ENCODE measurements at regions not wholly inside any gene's neighbourhood (a gene's known extent, or its start where the extent isn't known, plus 50 kb on each side); places are given as distances from the start of the nearest gene placed in this dataset.

- no peak overlapping the region for H3K27ac ChIP-seq (ENCODE audit: low read length, poor library complexity, severe bottlenecking)
- no peak overlapping the region for H3K4me2 ChIP-seq (ENCODE audit: low read length, poor library complexity, severe bottlenecking)
- H3K27me3 ChIP-seq (ENCODE audit: control insufficient read depth in 1 of 2, insufficient read depth in 1 of 2, low read length in 2 of 2): no peaks in the 10 kb centered on the region
- H4K91ac ChIP-seq (ENCODE audit: low read length): no peak overlapping the region
- H3K4ac ChIP-seq (ENCODE audit: low read depth in 1 of 2, low read length in 2 of 2): no peak overlapping the region
- no peak overlapping the region for H2BK15ac ChIP-seq (ENCODE audit: low read depth, poor library complexity, severe bottlenecking)
- no peak overlapping the region for H3K4me3 ChIP-seq (ENCODE audit: insufficient read depth in 1 of 2, low read depth in 1 of 2, low read length in 2 of 2)
- H3K9ac ChIP-seq (ENCODE audit: low read length): no peak overlapping the region
- no CpG with 5 or more reads among the region's 2 CpGs for WGBS
- no peak overlapping the region for H2AK5ac ChIP-seq (ENCODE audit: low read length, severe bottlenecking)
- no peak overlapping the region for H3K14ac ChIP-seq (ENCODE audit: low read length in 2 of 2)
- H4K8ac ChIP-seq (ENCODE audit: low read length): no peak overlapping the region
- H2AFZ ChIP-seq (ENCODE audit: low read depth, low read length): no peak overlapping the region
- DNase-seq: no peak
- no peak overlapping the region for H3K23ac ChIP-seq (ENCODE audit: low read length in 2 of 2)
- H2BK120ac ChIP-seq (ENCODE audit: low read depth, low read length): no peak overlapping the region
- no peaks in the 10 kb centered on the region for H3K79me1 ChIP-seq (replicated peaks; ENCODE audit: low read length, poor library complexity, severe bottlenecking)
- no peaks in the 10 kb centered on the region for H3K36me3 ChIP-seq (ENCODE audit: control insufficient read depth in 1 of 2, insufficient read depth in 2 of 2, low read depth in 1 of 2, low read length in 2 of 2)
- no peaks in the 10 kb centered on the region for H3K4me1 ChIP-seq (ENCODE audit: control insufficient read depth, insufficient read depth, low read depth, low read length)
- H3K9me3 ChIP-seq (ENCODE audit: control insufficient read depth, low read length): no peaks in the 10 kb centered on the region
- no peak overlapping the region for H2BK5ac ChIP-seq (ENCODE audit: low read depth, low read length, poor library complexity, severe bottlenecking)
- H3K18ac ChIP-seq (ENCODE audit: low read depth in 1 of 2, low read length in 2 of 2): no peak overlapping the region
- no peak overlapping the region for H2BK12ac ChIP-seq (ENCODE audit: low read length in 2 of 2)
Measured at GRCh38 chr12:88977115-88977514, 375.2 kb downstream of the DUSP6 start.

GRCh38 chr12:88973998-88974397 is 378.3 kb downstream of the DUSP6 start:
- Histone ChIP-seq H2BK15ac (ENCODE audit: low read depth, poor library complexity, severe bottlenecking) (no peak overlapping the region), H2AFZ (ENCODE audit: low read depth, low read length) (no peak overlapping the region), H3K14ac (ENCODE audit: low read length in 2 of 2) (no peak overlapping the region), H4K91ac (ENCODE audit: low read length) (no peak overlapping the region), H2BK12ac (ENCODE audit: low read length in 2 of 2) (no peak overlapping the region), H3K23ac (ENCODE audit: low read length in 2 of 2) (no peak overlapping the region), H3K79me1 (replicated peaks; ENCODE audit: low read length, poor library complexity, severe bottlenecking) (no peaks in the 10 kb centered on the region), H3K27me3 (ENCODE audit: control insufficient read depth in 1 of 2, insufficient read depth in 1 of 2, low read length in 2 of 2) (no peaks in the 10 kb centered on the region), H3K9me3 (ENCODE audit: control insufficient read depth, low read length) (no peaks in the 10 kb centered on the region), H3K36me3 (ENCODE audit: control insufficient read depth in 1 of 2, insufficient read depth in 2 of 2, low read depth in 1 of 2, low read length in 2 of 2) (no peaks in the 10 kb centered on the region), H4K8ac (ENCODE audit: low read length) (no peak overlapping the region), H3K4me1 (ENCODE audit: control insufficient read depth, insufficient read depth, low read depth, low read length) (no peaks in the 10 kb centered on the region), H3K4me3 (ENCODE audit: insufficient read depth in 1 of 2, low read depth in 1 of 2, low read length in 2 of 2) (no peak overlapping the region), H3K4me2 (ENCODE audit: low read length, poor library complexity, severe bottlenecking) (no peak overlapping the region), H2AK5ac (ENCODE audit: low read length, severe bottlenecking) (no peak overlapping the region), H2BK5ac (ENCODE audit: low read depth, low read length, poor library complexity, severe bottlenecking) (no peak overlapping the region), H2BK120ac (ENCODE audit: low read depth, low read length) (no peak overlapping the region), H3K4ac (ENCODE audit: low read depth in 1 of 2, low read length in 2 of 2) (no peak overlapping the region), H3K9ac (ENCODE audit: low read length) (no peak overlapping the region), H3K18ac (ENCODE audit: low read depth in 1 of 2, low read length in 2 of 2) (no peak overlapping the region), H3K27ac (ENCODE audit: low read length, poor library complexity, severe bottlenecking) (no peak overlapping the region)
- no peak for DNase-seq
- no CpG with 5 or more reads among the region's 1 CpG for WGBS

GRCh38 chr12:88970740-88971139 is 381.6 kb downstream of the DUSP6 start:
- H2BK5ac ChIP-seq (ENCODE audit: low read depth, low read length, poor library complexity, severe bottlenecking): no peak overlapping the region
- H4K8ac ChIP-seq (ENCODE audit: low read length): no peak overlapping the region
- 20% methylated on average over 1 of the region's 1 CpG for WGBS
- no peaks in the 10 kb centered on the region for H3K9me3 ChIP-seq (ENCODE audit: control insufficient read depth, low read length)
- no peaks in the 10 kb centered on the region for H3K36me3 ChIP-seq (ENCODE audit: control insufficient read depth in 1 of 2, insufficient read depth in 2 of 2, low read depth in 1 of 2, low read length in 2 of 2)
- H2BK12ac ChIP-seq (ENCODE audit: low read length in 2 of 2): no peak overlapping the region
- no peak overlapping the region for H3K18ac ChIP-seq (ENCODE audit: low read depth in 1 of 2, low read length in 2 of 2)
- no peak overlapping the region for H2AK5ac ChIP-seq (ENCODE audit: low read length, severe bottlenecking)
- H2BK15ac ChIP-seq (ENCODE audit: low read depth, poor library complexity, severe bottlenecking): no peak overlapping the region
- no peak overlapping the region for H3K4ac ChIP-seq (ENCODE audit: low read depth in 1 of 2, low read length in 2 of 2)
- H3K27ac ChIP-seq (ENCODE audit: low read length, poor library complexity, severe bottlenecking): no peak overlapping the region
- no peak overlapping the region for H3K23ac ChIP-seq (ENCODE audit: low read length in 2 of 2)
- H3K27me3 ChIP-seq (ENCODE audit: control insufficient read depth in 1 of 2, insufficient read depth in 1 of 2, low read length in 2 of 2): no peaks in the 10 kb centered on the region
- no peaks in the 10 kb centered on the region for H3K4me1 ChIP-seq (ENCODE audit: control insufficient read depth, insufficient read depth, low read depth, low read length)
- no peak overlapping the region for H4K91ac ChIP-seq (ENCODE audit: low read length)
- no peak overlapping the region for H3K4me3 ChIP-seq (ENCODE audit: insufficient read depth in 1 of 2, low read depth in 1 of 2, low read length in 2 of 2)
- no peak overlapping the region for H2BK120ac ChIP-seq (ENCODE audit: low read depth, low read length)
- H3K14ac ChIP-seq (ENCODE audit: low read length in 2 of 2): no peak overlapping the region
- H3K9ac ChIP-seq (ENCODE audit: low read length): no peak overlapping the region
- H2AFZ ChIP-seq (ENCODE audit: low read depth, low read length): no peak overlapping the region
- no peaks in the 10 kb centered on the region for H3K79me1 ChIP-seq (replicated peaks; ENCODE audit: low read length, poor library complexity, severe bottlenecking)
- no peak for DNase-seq
- no peak overlapping the region for H3K4me2 ChIP-seq (ENCODE audit: low read length, poor library complexity, severe bottlenecking)

- Histone ChIP-seq H3K4me1 (ENCODE audit: control insufficient read depth, insufficient read depth, low read depth, low read length) (no peaks in the 10 kb centered on the region), H3K23ac (ENCODE audit: low read length in 2 of 2) (no peak overlapping the region), H3K27ac (ENCODE audit: low read length, poor library complexity, severe bottlenecking) (no peak overlapping the region), H4K8ac (ENCODE audit: low read length) (no peak overlapping the region), H4K91ac (ENCODE audit: low read length) (no peak overlapping the region), H2BK15ac (ENCODE audit: low read depth, poor library complexity, severe bottlenecking) (no peak overlapping the region), H3K4ac (ENCODE audit: low read depth in 1 of 2, low read length in 2 of 2) (no peak overlapping the region), H3K4me2 (ENCODE audit: low read length, poor library complexity, severe bottlenecking) (no peak overlapping the region), H3K18ac (ENCODE audit: low read depth in 1 of 2, low read length in 2 of 2) (no peak overlapping the region), H2BK5ac (ENCODE audit: low read depth, low read length, poor library complexity, severe bottlenecking) (no peak overlapping the region), H2BK12ac (ENCODE audit: low read length in 2 of 2) (no peak overlapping the region), H3K27me3 (ENCODE audit: control insufficient read depth in 1 of 2, insufficient read depth in 1 of 2, low read length in 2 of 2) (no peaks in the 10 kb centered on the region), H2AK5ac (ENCODE audit: low read length, severe bottlenecking) (no peak overlapping the region), H3K79me1 (replicated peaks; ENCODE audit: low read length, poor library complexity, severe bottlenecking) (no peaks in the 10 kb centered on the region), H3K4me3 (ENCODE audit: insufficient read depth in 1 of 2, low read depth in 1 of 2, low read length in 2 of 2) (no peak overlapping the region), H3K9me3 (ENCODE audit: control insufficient read depth, low read length) (no peaks in the 10 kb centered on the region), H2BK120ac (ENCODE audit: low read depth, low read length) (no peak overlapping the region), H3K36me3 (ENCODE audit: control insufficient read depth in 1 of 2, insufficient read depth in 2 of 2, low read depth in 1 of 2, low read length in 2 of 2) (no peaks in the 10 kb centered on the region), H3K14ac (ENCODE audit: low read length in 2 of 2) (no peak overlapping the region), H2AFZ (ENCODE audit: low read depth, low read length) (no peak overlapping the region), H3K9ac (ENCODE audit: low read length) (no peak overlapping the region)
- no peak for DNase-seq
- WGBS: 95% methylated on average over 5 of the region's 5 CpGs
Measured at GRCh38 chr12:88969127-88969526, 383.2 kb downstream of the DUSP6 start.
